Stimulated activated CD4-positive, alpha-beta T cell treated with anti-CD3 and anti-CD28 coated beads, TNF-alpha, amount 100 ng/mL, for 1 hour (primary cell): ENCODE measurements at regions not wholly inside any gene's neighbourhood (a gene's known extent, or its start where the extent isn't known, plus 50 kb on each side); places are given as distances from the start of the nearest gene placed in this dataset.

Source experiments
- DNase-seq, 3 donors: peaks; one replicate each; pipeline ENCODE4 v3.0.0-alpha.2; 2020; ENCODE audit warnings: low read depth in 3 of 3, low spot score in 1 of 3

GRCh38 chr9:78783743-78784142 lies 486.8 kb downstream of the PSAT1 start:
- DNase-seq = no peak

DNA sequence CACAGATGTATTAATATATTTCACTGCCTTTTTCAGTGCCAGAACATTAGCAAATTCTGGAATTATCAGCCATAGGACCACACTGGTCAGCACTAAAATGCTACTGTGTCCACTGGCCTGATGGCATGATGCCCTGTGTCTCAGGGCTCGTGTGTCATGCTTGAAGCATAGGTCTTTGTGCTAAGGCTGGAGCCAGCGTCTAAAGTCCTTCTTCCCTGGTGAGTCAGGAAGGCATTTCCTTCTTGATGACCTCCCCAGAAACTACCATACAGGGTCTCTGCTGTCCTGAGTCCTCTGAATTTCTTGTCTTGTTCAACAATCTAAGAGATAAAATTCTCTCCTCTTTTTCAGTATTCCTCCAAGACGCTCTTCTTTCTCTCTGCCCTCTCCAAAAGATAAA lies 489.9 kb downstream of the PSAT1 start:
- DNase-seq = no peak

GRCh38 chr9:78788101-78788500 lies 491.2 kb downstream of the PSAT1 start:
- DNase-seq = no peak

DNA sequence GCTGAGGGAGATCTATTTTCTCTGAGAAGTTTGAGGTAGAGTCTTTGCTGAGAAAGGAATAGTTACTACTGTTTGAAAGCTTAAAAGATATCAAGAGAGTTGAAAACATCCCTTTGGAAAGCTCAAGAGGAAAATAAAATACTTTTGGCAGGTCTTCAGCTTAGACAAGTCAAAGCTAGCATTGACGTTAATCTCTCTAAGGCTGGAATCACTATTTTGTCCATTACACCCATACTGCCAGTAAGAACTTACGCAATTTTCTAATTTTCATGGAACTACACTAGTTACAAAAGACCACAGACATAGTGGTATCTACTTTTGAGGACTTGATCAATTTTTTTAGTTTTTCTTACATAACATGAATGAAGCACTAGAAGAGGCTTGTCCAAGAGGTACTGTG lies 494.9 kb downstream of the PSAT1 start:
- DNase-seq = no peak

DNA sequence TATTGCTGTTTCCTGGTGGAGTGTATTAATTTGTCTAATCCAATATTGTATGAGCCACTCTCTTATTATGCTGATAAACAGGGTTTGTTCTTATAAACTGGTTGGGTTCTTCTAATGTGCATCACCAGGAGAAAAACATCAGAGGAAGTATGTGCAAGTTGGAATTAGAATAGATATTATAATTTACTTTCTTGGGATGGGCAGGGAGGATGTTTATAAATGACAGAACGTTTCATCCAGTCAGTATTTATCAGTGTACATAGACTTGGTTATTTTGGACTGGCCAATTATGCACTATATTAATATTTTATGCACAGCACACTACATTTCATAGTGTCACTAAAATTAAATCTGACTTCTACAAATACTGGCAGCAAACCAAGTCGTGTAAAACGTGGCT lies 495.8 kb downstream of the PSAT1 start:
- DNase-seq = no peak

DNA sequence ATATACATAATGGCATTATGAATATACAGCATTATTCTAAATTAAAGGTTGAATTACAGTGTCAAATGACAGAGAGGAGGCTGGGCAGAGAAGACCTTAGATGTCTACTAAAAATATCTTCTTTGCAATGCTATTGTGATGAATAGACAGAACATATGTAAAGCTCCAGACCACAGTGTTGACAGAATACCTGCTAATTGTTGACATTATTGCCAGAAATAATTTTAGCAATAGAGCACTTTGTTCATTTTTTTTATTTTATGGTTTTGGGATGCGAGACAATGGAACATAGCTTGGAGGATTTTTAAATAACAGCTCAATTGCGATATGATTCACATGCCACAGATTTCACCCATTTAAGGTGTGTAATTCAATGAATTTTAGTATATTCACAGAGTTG lies 508.8 kb downstream of the PSAT1 start:
- DNase-seq = no peak

DNA sequence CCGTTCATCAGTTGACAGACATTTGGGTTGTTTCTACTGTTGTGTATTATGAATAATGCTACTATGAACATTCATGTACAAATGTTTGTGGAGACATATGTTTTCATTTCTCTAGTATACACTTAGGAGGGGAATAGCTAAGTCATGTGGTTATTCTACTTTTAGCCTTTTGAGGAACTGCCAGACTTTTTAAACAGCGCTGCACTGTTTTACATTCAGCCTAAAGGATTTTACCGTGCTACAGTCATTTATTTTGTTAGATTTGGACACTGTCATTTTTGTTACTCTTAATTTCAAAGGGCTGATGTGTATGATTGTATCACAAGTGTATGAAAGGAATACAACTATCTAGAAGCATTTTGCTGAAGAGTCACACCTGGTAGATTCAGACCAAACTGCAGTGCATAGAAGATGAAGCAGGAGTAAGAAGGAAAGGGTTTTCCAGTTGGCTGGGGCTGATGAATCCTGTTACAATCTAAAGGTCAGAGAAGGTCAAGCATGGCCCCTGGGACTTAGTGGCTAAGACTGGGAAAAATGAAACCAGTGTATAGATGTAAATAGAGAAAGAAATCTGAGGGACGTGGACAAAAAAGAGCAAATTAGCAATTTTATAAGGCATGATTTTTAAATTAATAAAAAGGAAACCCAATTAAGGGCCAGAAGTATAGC lies 509.7 kb downstream of the PSAT1 start:
- DNase-seq = no peak

DNA sequence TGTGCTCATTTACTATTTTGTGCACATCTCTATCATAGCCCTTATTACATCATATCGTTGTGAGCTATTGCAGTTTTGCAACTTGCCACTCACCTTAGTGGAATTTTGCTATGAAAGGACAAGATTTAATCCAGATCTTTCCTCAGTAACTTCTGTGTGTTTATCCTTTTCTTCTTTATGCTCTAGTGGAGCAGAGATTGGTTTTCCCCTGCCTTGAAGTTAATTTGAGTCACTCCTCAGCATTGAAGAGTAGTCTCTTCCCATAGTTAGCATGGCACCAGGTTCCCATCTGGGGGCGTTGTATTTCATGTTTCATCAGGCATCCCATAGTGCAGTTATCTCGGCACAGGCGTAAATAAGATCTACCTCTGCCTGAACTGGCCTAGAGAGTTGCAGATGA lies 510.4 kb downstream of the PSAT1 start:
- DNase-seq = no peak

DNA sequence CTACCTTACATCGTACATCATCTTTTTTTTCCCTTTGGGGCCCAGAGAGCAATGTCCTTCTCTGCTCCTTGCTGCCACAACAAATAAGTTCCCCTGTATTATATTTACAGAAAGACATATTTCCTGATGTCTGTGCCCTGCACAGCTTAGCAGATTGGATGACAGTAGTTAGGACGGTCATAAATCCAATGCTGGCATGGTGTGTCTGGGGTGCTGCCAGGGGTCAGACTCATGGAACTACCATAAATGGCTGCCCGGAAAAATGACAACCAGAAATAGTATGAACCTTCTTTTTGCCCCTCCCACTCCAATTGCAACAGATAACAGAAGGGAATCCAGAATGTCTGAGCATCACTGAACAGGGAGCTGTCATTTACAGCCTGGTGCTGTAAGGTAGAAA lies 511.1 kb downstream of the PSAT1 start:
- DNase-seq = no peak

- no peak for DNase-seq
These were observed 514.8 kb downstream of the PSAT1 start for GRCh38 chr9:78811622-78812276.

DNA sequence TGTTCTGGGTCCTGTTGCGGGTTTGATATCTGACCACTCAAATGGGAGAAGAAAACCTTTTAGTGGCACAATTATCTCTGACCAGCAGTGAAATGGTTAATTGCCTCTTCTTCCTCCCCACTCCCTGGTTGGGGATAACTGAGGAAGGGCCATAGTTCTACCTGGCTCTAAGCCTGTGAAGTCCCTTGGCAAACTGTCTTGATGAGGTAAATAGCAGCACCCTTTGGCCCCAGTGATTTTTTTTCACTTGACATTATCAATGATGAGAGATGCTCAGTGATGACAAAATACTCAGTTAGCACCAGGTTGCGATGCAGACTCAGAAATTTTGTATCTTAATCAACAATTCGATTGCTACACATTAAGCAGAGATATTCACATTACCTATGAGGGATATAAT lies 515.7 kb downstream of the PSAT1 start:
- no peak for DNase-seq

DNA sequence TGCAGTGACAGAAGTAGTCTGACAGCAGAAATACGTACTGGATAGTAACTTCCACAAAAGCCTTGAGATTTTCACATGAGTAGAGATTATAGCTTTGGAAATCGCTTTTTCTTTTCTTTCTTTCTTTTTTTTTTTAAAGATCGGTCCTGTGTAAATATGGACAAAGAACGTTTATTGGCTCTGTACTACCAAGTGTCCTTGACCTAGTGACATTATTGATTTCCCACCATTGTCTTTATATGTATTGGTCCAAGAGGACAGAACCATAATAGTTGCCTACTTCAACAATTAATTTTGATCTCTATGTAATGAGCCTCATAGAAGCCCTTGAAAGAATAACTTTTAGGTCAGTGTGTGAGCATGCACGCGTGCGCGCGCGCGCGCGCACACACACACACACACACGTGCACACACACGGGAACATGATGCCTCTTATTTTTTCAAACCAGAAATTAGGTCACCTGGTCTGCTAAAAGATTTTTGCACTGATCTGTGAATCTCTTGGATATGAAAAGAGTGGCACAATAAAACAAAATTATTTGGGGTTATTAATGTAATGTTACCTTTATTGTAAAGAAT lies 516.8 kb downstream of the PSAT1 start:
- no peak for DNase-seq

- no peak for DNase-seq
These were observed 524.3 kb downstream of the PSAT1 start for GRCh38 chr9:78821126-78821822.

- no peak for DNase-seq
These were observed 529.6 kb downstream of the PSAT1 start for GRCh38 chr9:78826527-78826926.

DNA sequence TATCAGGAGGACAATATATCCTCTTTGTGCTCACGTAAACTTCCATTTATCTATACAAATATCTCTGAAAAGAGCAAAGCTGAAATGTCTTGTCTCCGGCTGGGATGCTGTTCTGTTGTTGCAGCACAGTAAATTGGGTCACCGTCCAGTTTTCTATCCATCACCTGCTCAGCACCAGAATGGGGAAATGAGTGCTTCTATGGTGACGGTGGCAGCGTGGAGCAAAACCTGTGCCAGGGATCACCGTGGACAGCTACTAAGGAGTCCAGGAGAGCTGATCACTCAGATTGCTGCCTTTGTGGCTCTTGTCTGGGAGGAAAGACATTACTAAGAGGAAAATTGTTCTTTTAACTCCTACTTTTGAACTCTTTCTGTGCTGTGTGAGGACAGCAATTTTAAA lies 531.6 kb downstream of the PSAT1 start:
- no peak for DNase-seq

DNA sequence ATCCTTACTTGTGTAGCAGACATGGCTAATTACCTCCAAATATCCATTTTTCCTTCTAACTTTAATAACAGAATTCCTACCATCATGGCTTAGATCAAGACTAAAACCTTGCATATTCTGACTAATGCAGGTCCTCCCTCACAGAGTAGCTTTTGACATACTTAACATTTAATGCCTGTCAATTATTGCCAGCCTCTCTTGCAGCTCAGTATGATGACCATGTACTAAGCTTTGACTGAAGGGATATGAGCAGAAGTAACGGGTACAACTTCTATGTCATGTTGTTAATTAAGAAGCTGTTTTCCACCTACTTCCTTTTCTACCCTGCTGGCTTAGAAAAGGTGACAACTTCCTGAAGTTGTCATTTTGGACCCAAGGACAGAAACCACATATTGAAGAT lies 533.4 kb downstream of the PSAT1 start:
- no peak for DNase-seq

DNA sequence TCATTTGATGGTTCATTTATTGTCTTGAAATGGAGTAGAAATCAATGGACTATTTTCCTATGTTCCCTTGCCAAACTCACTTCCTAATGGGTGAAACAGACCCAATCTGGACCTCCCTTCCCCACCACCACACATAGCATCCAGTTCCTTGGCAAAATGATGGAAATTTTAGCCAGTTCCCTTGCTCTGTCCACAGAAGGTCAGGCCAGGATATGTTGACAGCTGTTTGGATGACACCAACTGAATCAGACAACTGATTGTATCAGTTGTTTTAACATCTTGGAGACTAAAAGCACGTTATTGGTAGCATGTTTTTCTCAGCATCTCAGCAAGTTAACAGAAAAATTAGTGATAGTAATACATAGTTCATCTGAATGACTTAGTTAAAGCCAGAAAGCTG lies 534.8 kb downstream of the PSAT1 start:
- no peak for DNase-seq

GRCh38 chr9:78835928-78836450 lies 539.1 kb downstream of the PSAT1 start:
- no peak for DNase-seq

DNA sequence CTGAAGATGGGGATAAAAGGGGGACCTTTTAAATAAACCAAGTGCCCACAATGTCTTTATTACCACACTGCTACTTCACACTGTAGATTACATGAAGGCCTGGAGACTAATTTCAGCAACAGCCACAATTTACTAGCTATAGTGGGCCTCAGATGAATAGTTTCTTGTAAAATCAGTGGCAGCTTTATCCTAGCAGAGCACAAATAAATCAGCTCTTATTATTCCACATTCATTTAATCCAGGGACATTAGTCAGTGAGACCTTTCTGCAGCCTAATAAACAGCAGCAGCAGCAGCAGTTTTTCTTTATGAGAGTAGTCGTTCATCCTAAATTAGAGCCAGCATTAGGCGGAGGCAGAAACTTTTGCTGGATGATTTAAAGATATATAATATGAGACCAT lies 542.3 kb downstream of the PSAT1 start:
- DNase-seq = no peak

- DNase-seq = no peak
These were observed 551.1 kb downstream of the PSAT1 start for GRCh38 chr9:78848061-78848460.

- DNase-seq = no peak
These were observed 559.2 kb downstream of the PSAT1 start for GRCh38 chr9:78856144-78856543.

DNA sequence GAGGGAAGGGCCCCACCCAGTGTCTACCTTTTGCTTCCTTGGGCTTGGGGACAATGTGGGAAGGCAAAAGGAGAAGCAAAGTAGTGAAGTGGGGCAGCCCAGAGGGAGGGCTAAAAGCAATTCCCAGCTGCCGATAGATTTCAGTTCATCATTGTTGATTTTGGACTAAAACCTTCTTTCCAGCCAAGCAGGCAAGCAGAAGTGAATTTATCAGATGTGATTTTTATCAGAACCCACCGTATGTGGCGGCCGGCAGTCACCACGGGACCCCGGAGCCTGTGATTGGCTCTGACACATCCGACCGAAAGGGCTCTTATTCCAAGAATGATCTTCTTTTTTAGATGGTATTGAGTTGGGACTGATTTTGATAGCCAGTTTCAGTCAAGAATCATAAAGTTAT lies 559.9 kb downstream of the PSAT1 start:
- DNase-seq = no peak
